SK-N-SH (cell line): ENCODE measurements at regions not wholly inside any gene's neighbourhood (a gene's known extent, or its start where the extent isn't known, plus 50 kb on each side); places are given as distances from the start of the nearest gene placed in this dataset.

Experiments used
- CTCF ChIA-PET: fragments of 300-600, 350-600 bp; formaldehyde crosslinking; extraction: SDS; loops from one replicate; lab custom pipeline; 2021; lab: Yijun Ruan, JAX
- POLR2A ChIA-PET: fragments of 350-600 bp; sonication (Branson Sonifier 250); formaldehyde crosslinking; extraction: SDS; loops from one replicate; lab custom pipeline; 2020; ENCODE audit warnings: antibody characterized with exemption, inconsistent platforms; lab: Yijun Ruan, JAX
- DNase-seq: peaks from one replicate; pipeline ENCODE4 v3.0.0; 2012
- H2AFZ ChIP-seq: fragments of 200-600 bp; sonication (generic); 2 replicates; pipeline ENCODE4 v1.8.1; 2016; ENCODE audit warnings: antibody characterized with exemption, mild to moderate bottlenecking, low read depth
- H3F3A ChIP-seq: fragments of 200-600 bp; sonication (generic); replicated peaks from 2 replicates; pipeline ENCODE3; 2016; ENCODE audit warnings: antibody characterized with exemption, mild to moderate bottlenecking; ENCODE audit not compliant: insufficient read depth
- H3K27ac ChIP-seq, 2 experiments: fragments of 200-500 bp in 1 of 2; fragments of 200-600 bp in 1 of 2; sonication (Bioruptor generic) in 1 of 2; sonication (generic), shearing (Covaris generic) in 1 of 2; 2 replicates each; pipeline versions ENCODE4 v1.5.1 to v1.6.1; 2014 to 2016; ENCODE audit warnings: low read depth in 2 of 2, inconsistent platforms in 1 of 2, low read length in 1 of 2, mild to moderate bottlenecking in 1 of 2, mixed read lengths in 1 of 2
- H3K27me3 ChIP-seq: fragments of 200-600 bp; sonication (generic), shearing (Covaris generic); 2 replicates; pipeline ENCODE4 v1.6.1; 2016; ENCODE audit warnings: mixed run types; ENCODE audit not compliant: insufficient read depth
- H3K36me3 ChIP-seq, 2 experiments: fragments of 200-500 bp in 1 of 2; fragments of 200-600 bp in 1 of 2; sonication (Bioruptor generic) in 1 of 2; sonication (generic) in 1 of 2; replicated peaks in 1 of 2; 2 replicates each; pipeline versions ENCODE3 to v1.5.1; 2014 to 2016; ENCODE audit warnings: low read length in 1 of 2, mild to moderate bottlenecking in 1 of 2; ENCODE audit not compliant: insufficient read depth in 2 of 2, control insufficient read depth in 1 of 2
- H3K4me1 ChIP-seq, 2 experiments: fragments of 200-500 bp in 1 of 2; fragments of 200-600 bp in 1 of 2; sonication (Bioruptor generic) in 1 of 2; sonication (generic), shearing (Covaris generic) in 1 of 2; 2 replicates each; pipeline versions ENCODE4 v1.5.1 to v1.6.1; 2014 to 2016; ENCODE audit warnings: low read depth in 1 of 2, low read length in 1 of 2, mixed run types in 1 of 2; ENCODE audit not compliant: insufficient read depth in 2 of 2, control insufficient read depth in 1 of 2
- H3K4me2 ChIP-seq: fragments of 200-600 bp; sonication (generic), shearing (Covaris generic); 2 replicates; pipeline ENCODE4 v1.6.1; 2017; ENCODE audit warnings: mixed run types
- H3K4me3 ChIP-seq, 2 experiments: fragments of 200-500 bp in 1 of 2; fragments of 200-600 bp in 1 of 2; sonication (Bioruptor generic) in 1 of 2; sonication (generic), shearing (Covaris generic) in 1 of 2; 2 replicates each; pipeline versions ENCODE4 v1.5.1 to v1.8.1; 2014 to 2016; ENCODE audit warnings: low read depth in 2 of 2, inconsistent platforms in 1 of 2, low read length in 1 of 2, mild to moderate bottlenecking in 1 of 2, mixed read lengths in 1 of 2, moderate library complexity in 1 of 2
- H3K79me2 ChIP-seq: fragments of 200-600 bp; sonication (generic); 2 replicates; pipeline ENCODE4 v1.8.1; 2017; ENCODE audit warnings: mild to moderate bottlenecking; ENCODE audit not compliant: insufficient read depth
- H3K9ac ChIP-seq: fragments of 200-600 bp; sonication (generic); 2 replicates; pipeline ENCODE4 v1.6.1; 2017; ENCODE audit warnings: mixed run types
- H3K9me2 ChIP-seq: fragments of 200-600 bp; sonication (generic); 2 replicates; pipeline ENCODE4 v1.6.1; 2017; ENCODE audit warnings: mixed run types
- H3K9me3 ChIP-seq: fragments of 200-600 bp; sonication (generic); 2 replicates; pipeline ENCODE4 v1.6.1; 2017; ENCODE audit warnings: mixed run types, mild to moderate bottlenecking, moderate library complexity
- H4K20me1 ChIP-seq: fragments of 200-600 bp; sonication (generic); 2 replicates; pipeline ENCODE4 v1.6.1; 2017; ENCODE audit warnings: mild to moderate bottlenecking, mixed run types; ENCODE audit not compliant: insufficient read depth
- CHD2 ChIP-seq: fragments of 150-350 bp; IDR thresholded peaks from 2 replicates; pipeline ENCODE4 v1.6.1; 2018; ENCODE audit warnings: low read length; ENCODE audit not compliant: partially characterized antibody
- EZH2phosphoT487 ChIP-seq: fragments of 200-600 bp; sonication (generic); IDR thresholded peaks from 2 replicates; pipeline ENCODE4 v1.6.1; 2017; ENCODE audit warnings: low read depth, mixed run types, mild to moderate bottlenecking, antibody characterized with exemption, moderate library complexity, borderline replicate concordance
- FOSL2 ChIP-seq: IDR thresholded peaks from 2 replicates; pipeline ENCODE4 v1.4.0; 2012; ENCODE audit warnings: low read depth, mild to moderate bottlenecking, moderate library complexity, borderline replicate concordance
- IRF3 ChIP-seq: fragments of 150-350 bp; IDR thresholded peaks from 2 replicates; pipeline ENCODE4 v1.6.1; 2016; ENCODE audit warnings: mild to moderate bottlenecking, low read depth, low read length
- MAX ChIP-seq: IDR thresholded peaks from 2 replicates; pipeline ENCODE4 v1.4.0; 2012; ENCODE audit warnings: low read depth
- MEF2A ChIP-seq: IDR thresholded peaks from 2 replicates; pipeline ENCODE4 v1.4.0; 2012; ENCODE audit warnings: low read depth, borderline replicate concordance
- MXI1 ChIP-seq: IDR thresholded peaks from 2 replicates; pipeline ENCODE4 v1.6.1; 2012; ENCODE audit warnings: mild to moderate bottlenecking, low read depth, low read length, improper control_type of control experiment
- PBX3 ChIP-seq: IDR thresholded peaks from 2 replicates; pipeline ENCODE4; 2012
- POLR2AphosphoS5 ChIP-seq: IDR thresholded peaks from 2 replicates; pipeline ENCODE4 v1.6.1; 2012; ENCODE audit warnings: low read depth, low read length
- RCOR1 ChIP-seq: fragments of 150-350 bp; IDR thresholded peaks from 2 replicates; pipeline ENCODE4 v1.6.1; 2017; ENCODE audit warnings: antibody characterized with exemption, low read length
- RFX5 ChIP-seq: IDR thresholded peaks from 2 replicates; pipeline ENCODE4 v1.6.1; 2012; ENCODE audit warnings: mild to moderate bottlenecking, improper control_type of control experiment, low read length
- YY1 ChIP-seq: IDR thresholded peaks from 2 replicates; pipeline ENCODE4 v1.4.0; 2012; ENCODE audit warnings: low read depth, mild to moderate bottlenecking
- ZBTB33 ChIP-seq: IDR thresholded peaks from 2 replicates; pipeline ENCODE4 v1.4.0; 2012; ENCODE audit warnings: low read depth, borderline replicate concordance
- WGBS: methylation state at CpG from one replicate; pipeline ENCODE4 v1.1.6; 2017; ENCODE audit warnings: low lambda C conversion rate; 5-methylcytosine and 5-hydroxymethylcytosine counted together

- no peak for DNase-seq
- Histone ChIP-seq H3K79me2 (no peaks in the 10 kb centered on the region), H2AFZ (no peak overlapping the region), H3K4me2 (no peak overlapping the region), H3K27me3 (no peaks in the 10 kb centered on the region), H3K4me3 (no peak overlapping the region), H3F3A (no peaks in the 10 kb centered on the region), H3K9ac (no peak overlapping the region), H3K9me3 (no peaks in the 10 kb centered on the region; the same call in 1 of the 2 replicates), H4K20me1 (no peaks in the 10 kb centered on the region), H3K4me1 (no peaks in the 10 kb centered on the region), H3K36me3 (no peaks in the 10 kb centered on the region), H3K9me2 (no peaks in the 10 kb centered on the region), H3K27ac (no peak overlapping the region)
- ChIA-PET POLR2A (no interaction called here), CTCF (no interaction called here)
- 21% methylated on average over 2 of the region's 2 CpGs for WGBS
- TF ChIP-seq PBX3 = no peak
- TF ChIP-seq CHD2 = no peak
- no peak for TF ChIP-seq EZH2phosphoT487
Observed at GRCh38 chr2:156956161-156956560, 301.3 kb upstream of the GALNT5 start.

GRCh38 chr2:156958374-156958773 is 299.1 kb upstream of the GALNT5 start:
- H3K4me1 ChIP-seq = no peaks in the 10 kb centered on the region
- H3K9me2 ChIP-seq = no peaks in the 10 kb centered on the region
- H2AFZ ChIP-seq = no peak overlapping the region
- no peaks in the 10 kb centered on the region; the same call in 1 of the 2 replicates for H3K9me3 ChIP-seq
- H3K27ac ChIP-seq = no peak overlapping the region
- CTCF ChIA-PET = no interaction called here
- no peaks in the 10 kb centered on the region for H3K79me2 ChIP-seq
- no peak overlapping the region for H3K4me2 ChIP-seq
- H3F3A ChIP-seq = no peaks in the 10 kb centered on the region
- POLR2A ChIA-PET = no interaction called here
- no peak for DNase-seq
- TF ChIP-seq MXI1 (no peak), IRF3 (no peak), ZBTB33 (no peak), FOSL2 (no peak), YY1 (no peak), MEF2A (no peak), POLR2AphosphoS5 (no peak), MAX (no peak), RFX5 (no peak), RCOR1 (no peak)
- TF ChIP-seq, all 33 proteins: peak for 0
- H3K27me3 ChIP-seq = no peaks in the 10 kb centered on the region
- H3K4me3 ChIP-seq = no peak overlapping the region
- no peak overlapping the region for H3K9ac ChIP-seq
- no peaks in the 10 kb centered on the region for H3K36me3 ChIP-seq
- 9% methylated on average over 4 of the region's 4 CpGs for WGBS
- H4K20me1 ChIP-seq = no peaks in the 10 kb centered on the region
